Stimulated activated CD8-positive, alpha-beta memory T cell treated with anti-CD3 and anti-CD28 coated beads, Interleukin-12 subunit alpha, Interleukin-12 subunit beta, amount 100 ng/mL, for 4 hours (primary cell): ENCODE measurements at regions not wholly inside any gene's neighbourhood (a gene's known extent, or its start where the extent isn't known, plus 50 kb on each side); places are given as distances from the start of the nearest gene placed in this dataset.
"Not testable (repeated sequence)": the region's sequence is repeated elsewhere in the genome, so short reads cannot be mapped to it uniquely, and the experiment has no call there.

Experiments
- DNase-seq: peaks from one replicate; pipeline ENCODE4 v3.0.0-alpha.2; 2020; ENCODE audit warnings: low read depth

DNA sequence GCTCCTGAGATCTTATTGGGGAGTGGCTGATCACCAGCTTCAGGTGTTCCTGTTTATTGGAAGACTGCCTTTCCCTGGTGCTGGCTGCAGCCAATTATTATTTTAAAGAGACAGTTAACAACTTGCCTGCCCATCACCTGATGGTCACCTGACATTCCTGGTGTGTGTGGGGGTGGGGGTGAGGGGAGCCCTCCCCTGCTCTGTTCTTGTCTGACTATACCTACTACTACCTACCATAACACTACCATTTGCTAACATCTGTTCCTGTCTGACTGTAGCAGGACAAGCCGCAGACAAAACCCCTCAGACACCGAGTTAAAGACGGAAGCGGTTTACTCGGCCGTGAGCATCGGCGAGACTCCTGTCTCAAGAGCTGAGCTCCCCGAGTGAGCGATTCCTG is 54.9 kb upstream of the NBPF3 start:
- no peak for DNase-seq

GRCh38 chr1:21384620-21385019 is 55.3 kb upstream of the NBPF3 start:
- DNase-seq: no peak

DNA sequence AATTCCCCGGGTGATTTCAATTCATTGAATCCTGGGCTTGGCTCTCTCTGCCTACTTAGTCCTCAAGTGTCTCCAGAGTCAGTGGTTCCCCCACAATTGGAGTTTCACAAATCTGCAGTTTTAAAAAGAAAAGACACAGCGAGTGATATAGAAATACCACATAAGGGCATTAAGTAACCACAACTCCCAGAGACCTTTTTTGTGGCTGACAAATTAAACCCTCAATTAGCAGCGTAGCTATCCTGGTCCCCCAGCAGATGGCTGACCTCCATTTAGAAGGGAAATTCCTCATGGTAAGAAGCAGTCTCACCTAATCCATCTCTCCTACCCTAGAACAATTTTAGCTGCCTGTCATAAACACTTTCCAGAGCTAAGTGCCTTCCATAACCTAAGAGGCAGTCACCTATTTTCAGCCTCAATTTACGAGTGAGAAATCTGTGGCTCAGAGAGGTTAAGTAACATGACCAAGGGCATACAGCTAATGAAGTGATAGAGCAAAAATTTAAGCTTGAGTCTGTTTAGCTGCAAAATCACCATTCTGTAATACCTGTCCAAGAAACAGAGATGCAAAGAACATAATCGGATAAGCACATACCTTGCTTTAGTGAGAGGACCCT is 56.0 kb upstream of the NBPF3 start:
- DNase-seq: no peak

DNA sequence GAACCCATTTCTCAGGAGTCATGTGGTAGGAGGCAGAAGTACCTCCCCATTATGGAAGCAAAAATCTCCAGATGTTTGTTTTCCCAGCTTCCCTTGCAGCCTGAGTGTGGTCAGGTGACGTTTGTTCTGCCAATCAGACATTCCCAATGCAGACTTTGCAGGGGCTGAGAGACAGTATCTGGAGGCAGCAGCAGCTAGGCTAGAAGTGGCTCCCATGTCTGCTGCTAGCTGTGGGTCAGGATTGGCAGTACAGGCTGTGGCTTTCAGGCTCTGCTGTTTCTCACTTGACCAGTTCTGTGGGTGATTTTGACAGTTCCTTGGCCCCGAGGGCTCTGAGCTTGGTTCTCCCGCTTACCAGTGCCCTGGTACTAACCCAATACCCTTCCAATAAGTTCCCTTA is 58.6 kb upstream of the NBPF3 start:
- DNase-seq: no peak

GRCh38 chr1:21380147-21380546 is 59.8 kb upstream of the NBPF3 start:
- not testable (repeated sequence) for DNase-seq

DNA sequence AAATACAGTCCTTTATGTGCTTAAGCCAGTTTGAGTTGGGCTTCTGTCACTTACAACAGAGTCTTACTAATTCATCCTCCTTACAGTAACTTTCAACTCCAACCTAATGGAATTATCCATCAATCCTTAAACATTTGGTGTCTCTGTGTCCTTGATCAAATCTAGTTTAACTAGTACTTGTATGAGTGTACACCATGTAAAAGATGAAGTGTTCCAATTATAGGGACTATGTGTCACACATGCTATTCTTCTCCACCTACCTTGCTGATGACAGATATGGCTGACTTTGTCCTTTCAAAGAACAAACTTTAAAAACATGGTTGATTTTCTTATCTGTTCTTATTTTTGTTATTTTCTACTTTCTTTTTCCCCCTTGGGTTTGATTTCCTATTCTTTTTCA is 60.4 kb upstream of the NBPF3 start:
- no peak for DNase-seq

- DNase-seq: no peak
Measured at GRCh38 chr1:21378705-21379494, 61.0 kb upstream of the NBPF3 start.

DNA sequence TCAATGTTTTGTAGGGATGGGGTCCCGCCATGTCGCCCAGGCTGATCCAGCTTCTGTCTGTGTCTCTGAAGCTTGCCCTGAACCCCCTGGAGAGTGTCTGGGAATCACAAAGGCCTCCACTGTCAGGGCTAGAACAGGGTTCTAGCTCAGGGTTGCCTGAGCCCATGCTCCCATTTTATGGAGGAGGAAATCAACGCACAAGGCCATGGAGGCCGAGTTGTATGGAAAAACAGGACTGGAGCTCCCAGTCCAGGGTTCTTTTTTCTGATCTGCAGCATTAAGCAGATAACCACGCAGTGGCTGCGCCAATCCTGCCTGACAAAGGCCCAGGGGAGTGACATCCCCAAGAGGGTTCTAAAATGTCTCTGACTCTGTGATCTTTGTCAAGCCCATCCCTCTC is 67.6 kb upstream of the NBPF3 start:
- no peak for DNase-seq

- no peak for DNase-seq
Measured at GRCh38 chr1:21369905-21370304, 70.0 kb upstream of the NBPF3 start.

DNA sequence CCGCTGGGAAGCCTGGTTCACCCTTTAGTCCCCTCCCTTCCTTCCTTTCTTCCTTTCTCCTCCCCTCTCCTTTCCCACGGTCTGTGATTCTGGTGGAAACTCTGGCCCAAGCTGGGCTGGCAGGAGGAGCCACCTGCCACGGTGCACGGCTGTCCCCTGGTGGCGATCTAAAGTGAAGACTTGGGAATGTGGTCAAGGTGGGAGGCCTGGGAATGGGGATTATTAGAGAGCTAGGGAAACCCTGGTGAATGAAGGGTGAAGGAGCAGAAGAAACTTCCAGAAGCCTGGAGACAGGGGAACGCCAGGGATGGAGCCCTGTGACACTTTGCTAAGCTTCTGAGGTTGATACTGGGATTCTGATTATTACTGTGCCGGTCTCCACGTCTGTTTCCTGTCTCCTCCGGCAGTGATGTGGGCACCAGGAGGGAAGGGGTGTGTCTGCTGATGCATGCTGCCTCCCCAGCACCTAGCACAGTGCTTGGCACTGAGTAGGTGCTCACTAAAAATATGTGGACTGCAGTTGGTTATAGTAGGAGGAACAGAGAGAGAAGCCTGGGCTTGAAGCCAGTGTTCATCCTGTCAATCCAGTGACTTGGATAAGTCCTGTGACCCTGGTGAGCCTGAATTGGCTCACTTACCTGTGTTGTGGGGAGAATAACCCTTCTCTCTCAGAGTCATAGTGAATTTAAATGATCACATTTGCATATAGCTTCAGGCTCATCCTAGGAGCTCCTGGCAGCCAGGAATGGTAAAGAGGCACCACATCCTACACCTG is 71.2 kb upstream of the NBPF3 start:
- peak; percentile 38 for DNase-seq

DNA sequence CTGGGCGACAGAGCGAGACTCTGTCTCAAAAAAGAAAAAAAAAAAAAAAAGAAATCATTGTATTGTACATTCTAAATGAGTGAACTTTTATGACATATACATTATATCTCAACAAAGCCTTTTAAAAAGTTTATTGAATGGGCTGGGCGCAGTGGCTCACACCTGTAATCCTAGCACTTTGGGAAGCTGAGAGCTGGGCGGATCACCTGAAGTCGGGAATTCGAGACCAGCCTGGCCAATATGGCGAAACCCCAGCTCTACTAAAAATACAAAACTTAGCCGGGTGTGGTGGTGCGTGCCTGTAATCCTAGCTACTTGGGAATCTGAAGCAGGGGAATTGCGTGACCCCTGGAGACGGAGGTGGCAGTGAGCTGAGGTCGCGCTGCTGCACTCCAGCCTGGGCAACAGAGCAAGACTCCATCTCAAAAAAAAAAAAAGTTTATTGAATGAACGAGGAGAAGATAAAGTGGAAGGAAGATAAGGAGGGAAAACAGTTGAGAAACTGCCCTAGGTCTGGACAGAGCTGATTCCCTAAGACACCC is 71.9 kb upstream of the NBPF3 start:
- not testable (repeated sequence) for DNase-seq

GRCh38 chr1:21366288-21366687 is 73.6 kb upstream of the NBPF3 start:
- DNase-seq: no peak

DNA sequence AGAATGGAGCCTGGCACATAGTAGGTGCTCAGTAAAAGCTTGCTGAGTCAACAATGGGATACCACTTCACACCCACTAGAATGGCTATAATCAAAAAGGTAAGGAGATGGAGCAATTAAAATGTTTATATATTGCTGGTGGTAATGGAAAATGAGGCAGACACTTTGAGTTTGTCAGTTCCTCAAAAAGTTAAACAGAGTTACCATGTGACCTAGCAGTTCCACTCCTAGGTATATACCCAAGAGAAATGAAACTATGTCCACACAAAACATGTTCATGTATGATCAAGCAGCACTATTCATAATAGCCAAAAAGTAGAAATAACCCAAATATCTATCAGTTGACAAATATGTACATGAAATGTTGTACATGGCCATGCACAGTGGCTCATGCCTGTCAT is 74.8 kb upstream of the ECE1 start:
- no peak for DNase-seq

- no peak for DNase-seq
Measured at GRCh38 chr1:21362096-21362495, 71.8 kb upstream of the ECE1 start.

- DNase-seq: no peak
Measured at GRCh38 chr1:21361506-21361905, 71.2 kb upstream of the ECE1 start.

GRCh38 chr1:21357161-21357560 is 66.9 kb upstream of the ECE1 start:
- DNase-seq: no peak

- DNase-seq: no peak
Measured at GRCh38 chr1:21355956-21356355, 65.7 kb upstream of the ECE1 start.

DNA sequence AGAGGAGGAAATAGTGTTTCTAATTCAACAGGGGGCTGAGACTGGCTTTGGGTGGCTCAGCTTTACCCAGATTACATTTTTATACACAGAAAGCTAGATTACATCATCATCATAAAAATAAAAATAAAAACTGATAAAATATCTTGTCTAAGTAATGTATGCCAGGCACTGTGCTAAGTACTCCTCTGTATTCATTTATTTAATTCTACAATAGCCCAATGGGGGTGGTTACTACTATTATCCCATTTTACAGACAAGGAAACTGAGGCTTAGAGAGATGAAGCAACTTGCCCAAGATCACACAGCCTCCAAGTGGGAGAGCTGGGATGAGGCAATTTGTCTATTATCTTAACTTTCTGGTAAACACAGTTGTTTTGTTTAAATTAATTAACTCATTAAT is 62.3 kb upstream of the ECE1 start:
- DNase-seq: no peak

- no peak for DNase-seq
Measured at GRCh38 chr1:21351901-21352300, 61.6 kb upstream of the ECE1 start.

DNA sequence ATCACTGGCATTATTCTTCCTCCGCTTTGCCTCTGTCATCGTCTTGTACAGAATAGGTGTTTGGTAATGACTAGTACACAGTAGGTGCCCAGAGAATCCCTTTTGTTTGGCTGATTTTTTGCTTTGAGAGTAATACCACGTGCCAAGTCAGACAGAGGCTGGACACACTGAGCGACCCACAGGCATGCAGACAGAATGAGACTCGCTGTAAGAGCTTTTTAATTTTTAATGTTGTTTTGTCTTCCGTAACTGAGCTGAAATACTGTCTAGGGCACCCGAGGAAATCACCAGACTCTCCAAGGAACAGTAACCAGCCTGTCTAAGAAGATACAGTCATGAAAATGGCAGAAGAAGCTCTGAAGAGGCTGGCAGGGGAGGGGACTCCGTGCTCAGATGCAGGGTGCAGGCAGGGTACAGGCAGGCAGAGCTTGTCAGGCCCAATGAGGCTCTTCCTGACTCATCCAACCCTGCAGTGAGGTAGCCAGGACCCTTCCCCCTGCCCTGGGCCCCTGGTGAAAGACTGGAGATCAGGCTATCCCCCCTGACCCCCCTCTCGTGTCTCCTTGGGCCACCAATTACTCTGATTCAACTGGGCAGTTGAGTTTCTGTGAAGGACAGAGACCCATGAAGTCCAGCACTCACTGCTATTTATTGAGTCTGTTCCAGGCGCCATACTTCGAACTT is 60.1 kb upstream of the ECE1 start:
- no peak for DNase-seq

GRCh38 chr1:21349693-21350092 is 59.4 kb upstream of the ECE1 start:
- DNase-seq: no peak

DNA sequence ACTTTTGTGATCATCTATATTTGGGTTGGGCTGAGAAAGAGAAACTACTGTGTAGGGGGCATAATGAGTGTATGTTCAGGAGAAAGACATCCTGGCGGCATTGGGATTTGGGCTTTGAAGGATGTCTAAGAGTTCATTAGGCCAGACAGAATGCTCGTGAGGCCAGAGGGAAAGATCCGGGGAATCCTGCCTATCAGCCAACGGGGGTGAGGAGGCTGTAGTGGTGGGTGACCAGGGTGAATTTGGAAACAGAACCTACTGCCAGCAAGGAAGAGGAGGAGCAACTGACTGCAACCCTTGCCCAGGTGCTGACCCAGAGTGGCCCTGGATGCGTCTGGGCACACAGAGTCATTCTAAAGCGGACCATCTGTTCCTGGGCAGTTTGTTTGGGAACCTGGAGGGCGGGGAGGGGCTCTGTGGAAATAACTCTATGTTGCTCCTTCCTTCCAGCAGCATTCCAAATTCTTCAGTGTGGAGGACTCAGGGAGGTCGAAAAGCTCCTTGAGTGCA is 56.9 kb upstream of the ECE1 start:
- no peak for DNase-seq
